HL-60 (cell line): ENCODE measurements at regions not wholly inside any gene's neighbourhood (a gene's known extent, or its start where the extent isn't known, plus 50 kb on each side); places are given as distances from the start of the nearest gene placed in this dataset.

Experiments
- CTCF ChIP-seq: IDR thresholded peaks from one replicate; pipeline ENCODE4 v1.5.1; 2011; ENCODE audit warnings: low read length, control low read depth, inconsistent platforms; ENCODE audit not compliant: insufficient read depth
- POLR2AphosphoS5 ChIP-seq: IDR thresholded peaks from 2 replicates; pipeline ENCODE4 v1.6.1; 2012; ENCODE audit warnings: low read depth

GRCh38 chr13:74206855-74207254 lies 72.7 kb upstream of the KLF12 start:
- TF ChIP-seq CTCF (no peak), POLR2AphosphoS5 (no peak)
